ENCODE measurements at regions not wholly inside any gene's neighbourhood (a gene's known extent, or its start where the extent isn't known, plus 50 kb on each side); places are given as distances from the start of the nearest gene placed in this dataset.
A peak's percentile ranks its signal among the peaks of the same experiment; 100 is the strongest.

DNA sequence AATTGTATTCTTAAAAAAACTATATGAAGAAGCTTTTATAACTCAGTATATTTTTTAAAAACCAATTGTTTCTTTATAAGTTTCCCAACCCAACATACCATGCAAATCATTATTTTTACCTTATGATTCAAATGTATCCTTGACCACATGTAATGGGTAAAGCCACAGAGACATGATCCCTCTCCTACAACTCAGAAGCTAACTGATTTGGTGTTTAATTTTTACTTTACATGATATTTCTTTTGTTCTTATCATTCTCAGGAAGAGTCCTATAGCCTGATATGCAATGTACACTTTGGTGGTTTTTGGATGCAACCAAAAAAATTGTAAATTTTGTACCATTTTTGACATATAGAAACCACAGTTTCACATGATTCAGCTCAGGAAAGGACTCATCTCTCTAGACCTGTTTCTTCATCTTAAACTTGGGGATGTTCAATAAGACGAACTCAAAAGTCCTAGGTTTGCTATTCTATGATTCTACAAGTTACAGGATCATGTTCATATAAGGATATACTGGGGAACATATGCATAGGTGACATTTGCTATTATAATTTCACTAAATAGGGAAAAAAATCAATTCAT lies 85.2 kb upstream of the RBBP8 start:
- H3K36me3 ChIP-seq (ENCODE audit: insufficient read depth, low read length) = no peaks in the 10 kb centered on the region

DNA sequence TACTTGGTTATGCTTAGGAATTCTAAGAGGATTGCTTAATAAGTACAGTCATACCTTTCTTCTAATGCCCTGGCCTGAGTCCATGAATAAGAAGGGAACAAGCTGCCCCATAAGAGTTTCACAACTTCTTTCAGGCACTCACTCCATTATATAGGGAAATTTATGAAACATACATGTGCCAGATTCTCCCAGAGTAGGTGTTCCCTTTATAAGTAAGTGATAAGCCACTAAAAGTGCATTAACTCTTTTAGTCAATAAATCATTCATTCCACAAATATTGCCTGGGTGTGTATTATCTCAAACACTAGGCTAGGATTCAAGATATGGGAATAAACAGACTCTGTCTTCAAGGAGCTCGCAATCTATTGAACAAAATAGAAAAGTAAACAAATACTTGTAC lies 84.5 kb upstream of the RBBP8 start:
- ChIA-PET CTCF (ENCODE audit: partially characterized antibody) (interaction anchor here (0.6 kb wide), 1 partner anchor 347 kb away, joined by 3 read pairs; no protein-coding TSS in a partner anchor), POLR2A (ENCODE audit: partially characterized antibody) (no interaction called here)
- H3K36me3 ChIP-seq (ENCODE audit: insufficient read depth, low read length) = no peaks in the 10 kb centered on the region
- H3K27ac ChIP-seq (ENCODE audit: low read depth, low read length) = no peak overlapping the region
- Mint-ChIP-seq H3K4me3 (no peak overlapping the region), H3K4me1 (no peaks in the 10 kb centered on the region), H3K36me3 (no peaks in the 10 kb centered on the region), H3K27ac (no peak overlapping the region), H3K27me3 (peaks cover 6 to 8% of the 10 kb centered on the region in 2 donors), H3K9me3 (no peaks in the 10 kb centered on the region)
- no peaks in the 10 kb centered on the region for H3K4me1 ChIP-seq (ENCODE audit: insufficient read depth, low read length)
- no peaks in the 10 kb centered on the region for H3K9me3 ChIP-seq (ENCODE audit: control insufficient read depth in 1 of 2, low read length in 2 of 2)
- H3K27me3 ChIP-seq (ENCODE audit: insufficient read depth, low read length) = no peaks in the 10 kb centered on the region
- DNase-seq = no peak
- intact Hi-C loops (cut with micrococcal nuclease) = no loop called here
- H3K4me3 ChIP-seq (ENCODE audit: low read length in 2 of 2) = no peak overlapping the region

More for the DNA sequence above, 85.2 kb upstream of the RBBP8 start:
- H3K27me3 Mint-ChIP-seq = peaks cover 6 to 8% of the 10 kb centered on the region in 2 donors
- CTCF ChIA-PET (ENCODE audit: partially characterized antibody) = interaction anchor here (0.8 kb wide), 1 partner anchor 9 kb away, joined by 4 read pairs; no protein-coding TSS in a partner anchor
- no peaks in the 10 kb centered on the region for H3K9me3 ChIP-seq (ENCODE audit: control insufficient read depth in 1 of 2, low read length in 2 of 2)
- H3K9me3 Mint-ChIP-seq = no peaks in the 10 kb centered on the region
- intact Hi-C loops (cut with micrococcal nuclease) = no loop called here
- DNase-seq = no peak
- H3K27ac ChIP-seq (ENCODE audit: low read depth, low read length) = no peak overlapping the region
- no peaks in the 10 kb centered on the region for H3K36me3 Mint-ChIP-seq
- POLR2A ChIA-PET (ENCODE audit: partially characterized antibody) = no interaction called here
- no peak overlapping the region for H3K4me3 ChIP-seq (ENCODE audit: low read length in 2 of 2)
- H3K4me1 Mint-ChIP-seq = no peaks in the 10 kb centered on the region
- no peak overlapping the region for H3K27ac Mint-ChIP-seq
- H3K4me1 ChIP-seq (ENCODE audit: insufficient read depth, low read length) = no peaks in the 10 kb centered on the region
- no peaks in the 10 kb centered on the region for H3K27me3 ChIP-seq (ENCODE audit: insufficient read depth, low read length)
- H3K4me3 Mint-ChIP-seq = no peak overlapping the region

DNA sequence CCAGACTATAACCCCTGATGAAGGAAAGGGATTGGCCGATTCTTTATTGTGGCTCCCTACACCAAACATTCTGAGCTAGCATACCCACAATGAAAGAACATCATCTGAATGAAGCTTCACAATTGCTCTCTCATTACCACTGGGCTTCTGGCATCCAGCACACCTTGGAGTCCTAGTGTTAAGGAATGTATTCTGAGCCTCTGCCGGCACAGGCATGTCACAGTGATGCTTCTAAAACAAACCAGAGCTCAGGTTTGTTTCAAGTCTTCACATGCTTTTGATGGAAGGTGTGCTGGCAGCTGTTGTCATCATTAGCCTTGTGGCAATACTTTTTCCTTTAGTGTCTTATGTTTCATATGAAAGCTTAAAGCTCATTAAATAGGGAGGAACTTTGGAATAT lies 76.3 kb upstream of the RBBP8 start:
- DNase-seq = no peak
- no peak overlapping the region for H3K4me3 ChIP-seq (ENCODE audit: low read length in 2 of 2)
- no peaks in the 10 kb centered on the region for H3K4me1 ChIP-seq (ENCODE audit: insufficient read depth, low read length)
- ChIA-PET POLR2A (ENCODE audit: partially characterized antibody) (no interaction called here), CTCF (ENCODE audit: partially characterized antibody) (no interaction called here)
- no peaks in the 10 kb centered on the region for H3K9me3 ChIP-seq (ENCODE audit: control insufficient read depth in 1 of 2, low read length in 2 of 2)
- H3K27me3 ChIP-seq (ENCODE audit: insufficient read depth, low read length) = peaks cover 10% of the 10 kb centered on the region
- Mint-ChIP-seq H3K4me1 (no peaks in the 10 kb centered on the region), H3K36me3 (no peaks in the 10 kb centered on the region), H3K27ac (no peak overlapping the region), H3K9me3 (peaks cover 0 to 4% (median 0%) of the 10 kb centered on the region in 8 donors), H3K27me3 (peaks cover 11 to 13% of the 10 kb centered on the region in 2 donors), H3K4me3 (no peak overlapping the region)
- no peak overlapping the region for H3K27ac ChIP-seq (ENCODE audit: low read depth, low read length)
- H3K36me3 ChIP-seq (ENCODE audit: insufficient read depth, low read length) = no peaks in the 10 kb centered on the region
- intact Hi-C loops (cut with micrococcal nuclease) = no loop called here

DNA sequence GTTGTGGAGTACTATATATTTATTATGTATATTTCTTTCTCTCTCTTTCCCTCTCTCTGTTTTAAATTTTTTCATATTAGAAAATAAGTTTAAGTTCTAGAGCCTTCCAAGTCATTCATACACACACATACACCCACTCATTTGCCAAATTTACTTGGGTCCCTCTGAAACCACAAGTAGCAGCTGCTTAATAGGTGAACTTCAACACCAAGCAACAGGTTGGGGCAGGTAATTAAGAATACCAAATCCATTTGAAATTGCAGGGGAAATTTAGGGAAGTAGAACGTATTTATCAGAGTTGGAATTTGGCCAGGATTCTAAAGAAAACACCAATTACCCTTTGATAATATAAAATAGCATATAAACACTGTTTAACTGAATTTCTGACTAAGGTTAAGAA lies 75.0 kb upstream of the RBBP8 start:
- Histone ChIP-seq H3K27ac (ENCODE audit: low read depth, low read length) (no peak overlapping the region), H3K27me3 (ENCODE audit: insufficient read depth, low read length) (peaks cover 10% of the 10 kb centered on the region), H3K4me3 (ENCODE audit: low read length in 2 of 2) (no peak overlapping the region), H3K9me3 (ENCODE audit: control insufficient read depth in 1 of 2, low read length in 2 of 2) (no peaks in the 10 kb centered on the region), H3K4me1 (ENCODE audit: insufficient read depth, low read length) (no peaks in the 10 kb centered on the region), H3K36me3 (ENCODE audit: insufficient read depth, low read length) (no peaks in the 10 kb centered on the region)
- ChIA-PET CTCF (ENCODE audit: partially characterized antibody) (no interaction called here), POLR2A (ENCODE audit: partially characterized antibody) (no interaction called here)
- H3K27me3 Mint-ChIP-seq = peaks cover 17% of the 10 kb centered on the region in 2 donors
- intact Hi-C loops (cut with micrococcal nuclease) = no loop called here
- H3K4me1 Mint-ChIP-seq = no peaks in the 10 kb centered on the region
- H3K9me3 Mint-ChIP-seq = peaks cover 0 to 4% (median 0%) of the 10 kb centered on the region in 8 donors
- H3K27ac Mint-ChIP-seq = no peak overlapping the region
- no peak for DNase-seq
- H3K4me3 Mint-ChIP-seq = no peak overlapping the region
- no peaks in the 10 kb centered on the region for H3K36me3 Mint-ChIP-seq

DNA sequence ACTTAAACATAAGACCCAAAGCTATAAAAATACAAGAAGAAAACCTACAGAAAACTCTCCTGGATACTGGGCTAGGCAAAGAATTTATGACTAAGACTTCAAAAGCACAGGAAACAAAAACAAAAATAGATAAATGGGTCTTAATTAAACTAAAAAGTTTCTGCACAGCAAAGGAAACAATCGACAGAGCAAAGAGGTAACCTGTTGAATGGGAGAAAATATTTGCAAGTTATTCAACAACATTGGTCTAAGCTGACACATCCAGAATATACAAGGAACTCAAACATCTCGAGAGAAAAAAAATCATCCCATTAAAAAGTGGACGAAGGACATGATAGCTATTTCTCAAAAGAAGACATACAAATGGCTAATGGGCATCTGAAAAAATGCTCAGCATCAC lies 72.3 kb upstream of the RBBP8 start:
- H3K27ac Mint-ChIP-seq = no peak overlapping the region
- H3K27me3 Mint-ChIP-seq = peaks cover 12 to 17% of the 10 kb centered on the region in 2 donors
- H3K4me3 Mint-ChIP-seq = no peak overlapping the region
- peaks cover 4% of the 10 kb centered on the region for H3K27me3 ChIP-seq (ENCODE audit: insufficient read depth, low read length)
- DNase-seq = no peak
- ChIA-PET POLR2A (ENCODE audit: partially characterized antibody) (no interaction called here), CTCF (ENCODE audit: partially characterized antibody) (no interaction called here)
- H3K9me3 ChIP-seq (ENCODE audit: control insufficient read depth in 1 of 2, low read length in 2 of 2) = no peaks in the 10 kb centered on the region
- H3K4me3 ChIP-seq (ENCODE audit: low read length in 2 of 2) = no peak overlapping the region
- peaks cover 0 to 8% (median 1%) of the 10 kb centered on the region in 4 donors for H3K4me1 Mint-ChIP-seq
- H3K27ac ChIP-seq (ENCODE audit: low read depth, low read length) = no peak overlapping the region
- H3K36me3 Mint-ChIP-seq = no peaks in the 10 kb centered on the region
- intact Hi-C loops (cut with micrococcal nuclease) = no loop called here
- no peaks in the 10 kb centered on the region for H3K4me1 ChIP-seq (ENCODE audit: insufficient read depth, low read length)
- H3K9me3 Mint-ChIP-seq = peaks cover 0 to 3% (median 0%) of the 10 kb centered on the region in 8 donors
- no peaks in the 10 kb centered on the region for H3K36me3 ChIP-seq (ENCODE audit: insufficient read depth, low read length)

DNA sequence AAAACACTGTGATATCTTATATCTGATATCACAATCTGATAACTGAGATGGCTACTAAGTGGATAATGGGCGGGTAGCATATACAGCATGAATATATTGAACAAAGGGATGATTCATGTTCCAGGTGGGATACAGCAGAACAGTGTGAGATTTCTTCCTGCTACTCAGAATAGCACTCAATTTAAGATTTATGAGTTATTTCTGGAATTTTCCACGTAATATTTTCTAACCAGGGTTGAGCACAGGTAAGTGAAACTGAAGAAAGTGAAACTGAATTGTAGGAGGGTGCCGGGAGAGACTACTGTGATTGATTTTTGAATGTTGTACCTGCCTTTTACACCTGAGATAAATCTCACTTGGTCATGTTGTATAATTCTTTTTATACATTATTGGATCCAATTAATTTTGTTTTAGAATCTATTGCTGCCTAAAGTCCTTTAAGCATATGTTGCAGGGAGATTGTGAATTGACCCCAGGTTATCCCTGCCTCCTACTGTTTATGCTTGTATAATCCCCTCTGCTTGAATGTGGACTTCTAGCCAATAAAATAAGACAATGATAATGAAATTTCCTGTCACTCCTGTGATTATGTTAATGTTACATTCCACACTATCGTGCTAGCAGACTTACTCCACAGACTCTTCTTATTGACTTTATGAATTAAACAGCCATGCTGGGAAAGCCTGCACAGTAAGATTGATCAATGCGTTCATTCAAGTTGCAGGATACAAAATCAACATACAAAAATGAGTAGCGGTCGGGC lies 67.6 kb upstream of the RBBP8 start:
- H3K4me1 Mint-ChIP-seq = peaks cover 0 to 9% (median 2%) of the 10 kb centered on the region in 4 donors
- POLR2A ChIA-PET (ENCODE audit: partially characterized antibody) = no interaction called here
- no peak for DNase-seq
- Histone ChIP-seq H3K4me3 (ENCODE audit: low read length in 2 of 2) (no peak overlapping the region), H3K27ac (ENCODE audit: low read depth, low read length) (no peak overlapping the region), H3K27me3 (ENCODE audit: insufficient read depth, low read length) (no peaks in the 10 kb centered on the region), H3K4me1 (ENCODE audit: insufficient read depth, low read length) (no peaks in the 10 kb centered on the region), H3K9me3 (ENCODE audit: control insufficient read depth in 1 of 2, low read length in 2 of 2) (no peaks in the 10 kb centered on the region), H3K36me3 (ENCODE audit: insufficient read depth, low read length) (no peaks in the 10 kb centered on the region)
- no peak overlapping the region for H3K27ac Mint-ChIP-seq
- intact Hi-C loops (cut with micrococcal nuclease) = no loop called here
- no peaks in the 10 kb centered on the region for H3K36me3 Mint-ChIP-seq
- H3K4me3 Mint-ChIP-seq = peak overlapping the region in 3 of 8 donors; percentile 2 to 50 (median 39)
- H3K27me3 Mint-ChIP-seq = peaks cover 26 to 27% of the 10 kb centered on the region in 2 donors
- peaks cover 0 to 3% (median 0%) of the 10 kb centered on the region in 8 donors for H3K9me3 Mint-ChIP-seq
- CTCF ChIA-PET (ENCODE audit: partially characterized antibody) = no interaction called here

DNA sequence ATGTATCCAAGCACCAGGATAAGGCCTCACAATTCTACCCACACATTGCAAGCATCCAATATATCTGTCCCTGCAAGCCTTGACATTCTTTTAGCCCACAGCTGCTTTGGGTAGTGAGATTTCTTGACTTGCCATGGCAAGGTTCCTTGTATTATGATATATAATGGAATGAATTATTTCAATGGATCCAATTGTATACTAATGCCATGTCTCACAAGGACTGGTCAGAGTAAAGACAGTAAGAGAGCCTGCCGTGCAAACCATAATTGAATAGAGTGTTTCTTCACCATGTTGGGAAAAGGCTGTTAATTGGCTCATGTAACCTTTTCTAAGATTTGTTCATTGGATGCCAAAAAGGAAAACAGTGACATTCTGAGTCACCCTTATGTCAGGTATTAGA lies 64.3 kb upstream of the RBBP8 start:
- peaks cover 0 to 2% (median 0%) of the 10 kb centered on the region in 8 donors for H3K9me3 Mint-ChIP-seq
- intact Hi-C loops (cut with micrococcal nuclease) = no loop called here
- CTCF ChIA-PET (ENCODE audit: partially characterized antibody) = no interaction called here
- Histone ChIP-seq H3K9me3 (ENCODE audit: control insufficient read depth in 1 of 2, low read length in 2 of 2) (no peaks in the 10 kb centered on the region), H3K27me3 (ENCODE audit: insufficient read depth, low read length) (no peaks in the 10 kb centered on the region), H3K36me3 (ENCODE audit: insufficient read depth, low read length) (no peaks in the 10 kb centered on the region), H3K27ac (ENCODE audit: low read depth, low read length) (no peak overlapping the region), H3K4me3 (ENCODE audit: low read length in 2 of 2) (no peak overlapping the region), H3K4me1 (ENCODE audit: insufficient read depth, low read length) (peaks cover 6% of the 10 kb centered on the region)
- no peak for DNase-seq
- H3K4me1 Mint-ChIP-seq = peaks cover 7 to 24% (median 11%) of the 10 kb centered on the region in 4 donors
- H3K36me3 Mint-ChIP-seq = no peaks in the 10 kb centered on the region
- H3K27me3 Mint-ChIP-seq = peaks cover 14 to 20% of the 10 kb centered on the region in 2 donors
- H3K27ac Mint-ChIP-seq = no peak overlapping the region
- POLR2A ChIA-PET (ENCODE audit: partially characterized antibody) = no interaction called here
- no peak overlapping the region for H3K4me3 Mint-ChIP-seq

Data from CD4-positive, alpha-beta memory T cell (primary cell).